Activated T-cell treated with anti-CD3 and anti-CD28 coated beads, Interleukin-2, amount 50 U/mL, for 1 hour (primary cell): ENCODE measurements at regions not wholly inside any gene's neighbourhood (a gene's known extent, or its start where the extent isn't known, plus 50 kb on each side); places are given as distances from the start of the nearest gene placed in this dataset.
"Not testable (repeated sequence)": the region's sequence is repeated elsewhere in the genome, so short reads cannot be mapped to it uniquely, and the experiment has no call there.

Experiments used
- DNase-seq: peaks from one replicate; pipeline ENCODE4 v3.0.0-alpha.2; 2020

GRCh38 chr7:155397758-155398714 lies 59.9 kb upstream of the EN2 start:
- not testable (repeated sequence) for DNase-seq

- DNase-seq = no peak
Observed at GRCh38 chr7:155398944-155399343, 59.0 kb upstream of the EN2 start.

- DNase-seq = no peak
Observed at GRCh38 chr7:155399577-155399976, 58.4 kb upstream of the EN2 start.

GRCh38 chr7:155401231-155401630 lies 56.7 kb upstream of the EN2 start:
- DNase-seq = no peak

- DNase-seq = no peak
Observed at GRCh38 chr7:155401884-155402283, 56.0 kb upstream of the EN2 start.

GRCh38 chr7:155402941-155403340 lies 55.0 kb upstream of the EN2 start:
- DNase-seq = no peak

GRCh38 chr7:155404976-155405375 lies 53.0 kb upstream of the EN2 start:
- no peak for DNase-seq

- no peak for DNase-seq
Observed at GRCh38 chr7:155405399-155406318, 52.3 kb upstream of the EN2 start.

GRCh38 chr7:155407799-155408198 lies 50.1 kb upstream of the EN2 start:
- no peak for DNase-seq
